BE2C (cell line): ENCODE measurements at regions not wholly inside any gene's neighbourhood (a gene's known extent, or its start where the extent isn't known, plus 50 kb on each side); places are given as distances from the start of the nearest gene placed in this dataset.

Source experiments
- DNase-seq: peaks from one replicate; pipeline ENCODE4 v3.0.0-alpha.2; 2020
- H3K27me3 ChIP-seq: fragments of 250-450 bp; sonication (Bioruptor Pico); 2 replicates; pipeline ENCODE4 v1.5.1; 2020; ENCODE audit warnings: mild to moderate bottlenecking
- H3K36me3 ChIP-seq: fragments of 250-450 bp; sonication (Bioruptor Pico); 2 replicates; pipeline ENCODE4 v1.5.1; 2020; ENCODE audit warnings: mild to moderate bottlenecking
- H3K4me1 ChIP-seq: fragments of 250-450 bp; sonication (Bioruptor Pico); 2 replicates; pipeline ENCODE4 v1.5.1; 2020
- H3K4me3 ChIP-seq: 2 replicates; pipeline ENCODE4 v1.5.1; 2011; ENCODE audit warnings: low read depth, low read length
- H3K9me3 ChIP-seq: fragments of 250-450 bp; sonication (Bioruptor Pico); 2 replicates; pipeline ENCODE4 v1.5.1; 2020
- CTCF ChIP-seq: IDR thresholded peaks from 2 replicates; pipeline ENCODE4 v1.5.1; 2012; ENCODE audit warnings: mild to moderate bottlenecking, low read depth, low read length

- H3K4me1 ChIP-seq = peaks cover 15% of the 10 kb centered on the region
- no peaks in the 10 kb centered on the region for H3K27me3 ChIP-seq
- no peaks in the 10 kb centered on the region for H3K36me3 ChIP-seq
- no peaks in the 10 kb centered on the region for H3K9me3 ChIP-seq
- DNase-seq = no peak
- no peak overlapping the region for H3K4me3 ChIP-seq
- TF ChIP-seq CTCF = no peak
Measured at GRCh38 chr11:93935826-93936225, 85.3 kb upstream of the HEPHL1 start.

GRCh38 chr11:93936460-93936859 lies 84.7 kb upstream of the HEPHL1 start:
- peak; percentile 81 for DNase-seq
- Histone ChIP-seq H3K27me3 (no peaks in the 10 kb centered on the region), H3K4me3 (0 out of 2 replicates have a peak overlapping the region, but pooled peaks have one; percentile 10), H3K36me3 (no peaks in the 10 kb centered on the region), H3K4me1 (peaks cover 15% of the 10 kb centered on the region), H3K9me3 (no peaks in the 10 kb centered on the region)
- TF ChIP-seq CTCF = no peak

- no peaks in the 10 kb centered on the region for H3K36me3 ChIP-seq
- no peak overlapping the region for H3K4me3 ChIP-seq
- no peaks in the 10 kb centered on the region for H3K9me3 ChIP-seq
- no peak for DNase-seq
- H3K27me3 ChIP-seq = no peaks in the 10 kb centered on the region
- H3K4me1 ChIP-seq = peaks cover 15% of the 10 kb centered on the region; the same call in 1 of the 2 replicates
- no peak for TF ChIP-seq CTCF
Measured at GRCh38 chr11:93939084-93939760, 81.9 kb upstream of the HEPHL1 start.

- no peak for DNase-seq
- Histone ChIP-seq H3K4me1 (peaks cover 16% of the 10 kb centered on the region), H3K4me3 (no peak overlapping the region), H3K9me3 (no peaks in the 10 kb centered on the region; the same call in 1 of the 2 replicates), H3K27me3 (no peaks in the 10 kb centered on the region), H3K36me3 (no peaks in the 10 kb centered on the region)
- no peak for TF ChIP-seq CTCF
Measured at GRCh38 chr11:93940395-93940794, 80.8 kb upstream of the HEPHL1 start.

- no peak for DNase-seq
- TF ChIP-seq CTCF = no peak
- Histone ChIP-seq H3K4me3 (no peak overlapping the region), H3K36me3 (no peaks in the 10 kb centered on the region), H3K27me3 (no peaks in the 10 kb centered on the region), H3K9me3 (no peaks in the 10 kb centered on the region; the same call in 1 of the 2 replicates), H3K4me1 (peaks cover 7% of the 10 kb centered on the region)
Measured at GRCh38 chr11:93942176-93942575, 79.0 kb upstream of the HEPHL1 start.

GRCh38 chr11:93945596-93945995 lies 75.6 kb upstream of the HEPHL1 start:
- Histone ChIP-seq H3K9me3 (no peaks in the 10 kb centered on the region; the same call in 1 of the 2 replicates), H3K4me3 (no peak overlapping the region), H3K4me1 (peaks cover 5% of the 10 kb centered on the region; the same call in 1 of the 2 replicates), H3K36me3 (no peaks in the 10 kb centered on the region), H3K27me3 (no peaks in the 10 kb centered on the region)
- no peak for DNase-seq
- no peak for TF ChIP-seq CTCF
